NCI-H524 (cell line): ENCODE measurements at regions not wholly inside any gene's neighbourhood (a gene's known extent, or its start where the extent isn't known, plus 50 kb on each side); places are given as distances from the start of the nearest gene placed in this dataset.

Experiments used
- DNase-seq, 2 experiments: peaks; one replicate each; lab custom pipeline; 2025; lab: John Stamatoyannopoulos, UW

DNA sequence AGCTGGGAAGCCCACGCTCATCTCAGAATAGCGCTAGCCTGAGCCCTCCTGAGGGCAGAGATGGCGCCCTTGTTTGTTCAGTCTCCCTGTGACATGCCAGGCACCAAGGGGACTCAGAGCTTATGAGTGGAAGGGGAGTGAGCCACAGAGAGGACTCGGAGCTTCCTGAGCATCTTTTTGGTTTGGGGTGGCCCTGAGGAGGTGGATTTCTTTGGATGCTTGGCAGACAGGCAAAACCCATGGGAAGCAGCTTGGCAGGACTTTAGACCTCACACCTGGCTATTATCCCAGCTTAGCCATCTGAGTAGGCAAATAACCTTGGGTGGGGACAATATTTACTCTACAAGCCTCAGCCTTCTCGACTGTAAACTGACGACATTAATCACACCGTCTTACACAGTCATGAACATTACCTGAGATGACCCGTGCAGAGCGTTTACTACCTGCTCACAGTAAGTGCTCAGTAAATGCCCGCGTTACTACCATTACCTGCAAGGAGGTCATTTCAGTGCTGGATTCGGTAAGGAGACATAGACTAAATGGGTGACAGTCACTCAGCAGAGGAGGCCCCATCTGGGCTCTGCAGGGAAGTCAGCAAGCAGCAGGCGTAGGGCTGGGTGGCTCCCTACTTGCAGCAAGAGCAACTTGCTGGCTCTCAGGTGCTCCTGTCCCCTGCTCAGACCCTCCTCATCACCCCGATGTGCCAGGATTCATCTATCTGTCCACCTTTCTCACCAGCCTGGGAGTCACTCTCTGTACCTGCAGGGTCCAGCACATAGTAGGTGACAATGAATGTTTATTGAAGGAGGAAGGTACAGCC lies 54.9 kb downstream of the KLHDC7A start:
- peak; percentile 34 to 77 for DNase-seq

DNA sequence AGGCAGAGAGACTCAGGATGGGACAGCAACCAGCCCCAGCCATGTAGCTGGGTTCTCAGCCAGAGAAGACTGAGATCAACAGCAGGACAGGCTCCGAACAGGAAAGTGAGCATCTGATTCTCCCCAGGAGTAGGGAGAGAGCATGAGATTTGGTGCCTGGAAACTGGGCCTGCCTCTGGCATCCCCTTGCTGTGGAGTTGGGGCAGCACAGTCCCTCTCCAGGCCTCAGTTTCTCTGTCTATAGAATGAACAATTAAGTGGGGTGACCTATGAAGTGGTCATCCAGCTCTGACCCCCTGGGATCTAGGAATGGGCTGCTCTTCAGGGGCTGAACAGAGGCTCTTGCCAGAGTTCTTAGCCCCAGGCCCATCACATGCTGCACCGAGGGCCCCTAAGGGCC lies 55.6 kb downstream of the KLHDC7A start:
- no peak for DNase-seq

DNA sequence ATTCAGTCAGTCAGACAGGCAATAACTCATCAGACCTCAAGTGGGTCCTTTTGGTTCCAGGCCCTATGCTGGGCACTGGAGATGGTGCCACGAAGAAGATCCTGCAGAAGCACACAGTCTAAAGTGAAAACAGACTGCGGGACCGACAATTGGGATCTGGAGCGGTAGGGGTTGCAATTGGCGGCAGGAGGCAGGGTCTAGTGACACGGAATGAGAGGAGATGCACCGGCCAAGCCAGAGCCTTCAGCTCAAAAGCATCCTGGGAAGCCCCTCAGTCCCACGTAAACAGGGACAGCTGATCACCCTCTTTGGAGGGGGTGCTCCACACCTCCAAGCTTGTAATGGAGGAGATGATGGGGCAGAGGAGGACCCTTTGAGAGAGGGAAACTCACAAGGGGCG lies 56.2 kb downstream of the KLHDC7A start:
- DNase-seq: no peak

DNA sequence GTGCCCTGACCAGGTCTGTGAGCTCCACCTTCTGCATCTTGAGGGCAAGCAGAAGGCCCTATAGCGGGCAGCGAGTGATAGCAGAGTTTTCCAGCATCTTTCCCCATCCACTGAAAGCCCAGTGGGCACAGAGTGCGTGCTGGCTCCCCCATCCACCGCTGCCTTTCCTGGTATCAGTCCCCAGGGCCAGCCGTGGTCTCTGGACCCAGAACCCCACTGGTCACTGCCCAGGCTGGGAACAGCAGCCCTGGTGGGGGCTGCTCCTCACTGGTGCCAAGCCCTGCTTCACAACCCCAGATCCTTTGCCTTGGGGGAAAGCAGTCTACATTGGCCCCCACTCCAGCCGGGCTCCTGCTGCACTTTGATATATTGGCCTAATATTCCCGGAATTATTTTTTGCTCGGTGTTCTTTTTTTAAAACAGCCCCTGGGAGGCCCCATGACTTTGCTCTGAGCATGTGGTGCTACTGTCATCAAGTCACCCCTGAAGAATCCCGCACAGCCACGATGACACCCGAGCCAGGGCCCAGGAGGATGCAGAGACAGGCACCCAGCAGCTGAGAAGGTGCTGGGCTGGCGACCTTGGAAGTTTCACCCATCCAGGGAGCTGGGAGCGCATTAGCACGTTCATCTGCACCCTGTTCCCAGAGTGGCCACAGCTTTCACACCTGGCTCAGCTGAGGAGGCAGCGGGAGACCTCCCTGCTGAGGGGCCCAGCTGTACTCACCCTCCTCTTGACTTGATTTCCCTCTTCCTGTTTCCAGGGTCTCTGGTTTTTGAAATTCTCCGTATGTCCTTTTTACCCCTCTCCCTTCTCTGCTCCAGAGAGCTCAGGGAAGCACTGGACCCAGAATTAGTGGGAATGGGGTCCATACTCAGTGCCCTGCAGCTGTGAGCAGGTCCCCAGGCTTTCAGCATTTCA lies 56.9 kb downstream of the KLHDC7A start:
- DNase-seq: no peak

DNA sequence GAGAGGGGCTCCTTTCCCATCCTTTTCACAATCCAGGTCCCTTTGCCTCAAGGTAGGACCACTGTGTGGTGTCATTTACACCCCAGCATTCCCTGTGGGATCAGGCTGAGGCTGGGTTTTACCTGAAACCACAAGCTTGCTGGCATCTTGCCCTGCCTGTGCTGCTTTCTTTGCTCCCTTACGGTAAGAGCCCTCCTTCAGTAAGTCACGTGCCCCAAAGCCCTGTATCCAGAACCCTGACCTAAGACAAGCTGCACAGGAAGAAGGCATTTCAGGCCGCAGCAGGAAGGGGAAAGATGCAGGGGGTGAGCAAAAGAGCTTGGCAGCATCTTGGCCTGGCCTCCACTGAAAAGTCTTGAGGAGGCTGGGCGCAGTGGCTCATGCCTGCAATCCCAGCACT lies 58.4 kb downstream of the KLHDC7A start:
- no peak for DNase-seq

DNA sequence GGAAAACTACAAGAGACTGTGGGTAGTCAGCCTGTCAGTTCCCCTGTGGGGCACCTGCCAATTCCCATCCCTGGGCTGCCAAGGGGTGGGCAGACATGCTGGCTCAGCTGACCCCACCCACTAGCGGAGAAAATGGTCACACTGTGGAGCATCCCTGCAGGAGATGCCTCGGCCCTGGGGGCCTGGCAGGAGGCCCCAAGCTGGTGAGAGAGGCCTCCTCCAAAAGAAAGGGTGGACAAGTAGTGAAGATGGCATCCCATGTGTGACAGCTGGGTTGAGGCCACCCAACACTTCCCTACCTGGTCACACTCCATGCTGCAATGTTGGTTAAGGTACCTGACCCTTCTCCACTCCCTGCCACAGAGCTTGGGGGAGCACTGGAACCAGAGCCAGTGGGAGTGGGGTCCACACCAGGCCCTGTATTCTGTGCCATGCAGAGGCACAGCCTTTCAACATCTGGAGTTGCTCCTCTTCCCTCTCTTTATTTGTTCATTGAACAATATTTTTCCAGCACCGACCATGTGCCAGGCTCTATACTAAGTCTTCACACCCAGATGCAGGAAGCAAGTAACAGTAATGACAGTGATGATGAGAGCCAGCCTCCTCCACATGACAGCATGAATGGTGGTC lies 59.5 kb downstream of the KLHDC7A start:
- no peak for DNase-seq

DNA sequence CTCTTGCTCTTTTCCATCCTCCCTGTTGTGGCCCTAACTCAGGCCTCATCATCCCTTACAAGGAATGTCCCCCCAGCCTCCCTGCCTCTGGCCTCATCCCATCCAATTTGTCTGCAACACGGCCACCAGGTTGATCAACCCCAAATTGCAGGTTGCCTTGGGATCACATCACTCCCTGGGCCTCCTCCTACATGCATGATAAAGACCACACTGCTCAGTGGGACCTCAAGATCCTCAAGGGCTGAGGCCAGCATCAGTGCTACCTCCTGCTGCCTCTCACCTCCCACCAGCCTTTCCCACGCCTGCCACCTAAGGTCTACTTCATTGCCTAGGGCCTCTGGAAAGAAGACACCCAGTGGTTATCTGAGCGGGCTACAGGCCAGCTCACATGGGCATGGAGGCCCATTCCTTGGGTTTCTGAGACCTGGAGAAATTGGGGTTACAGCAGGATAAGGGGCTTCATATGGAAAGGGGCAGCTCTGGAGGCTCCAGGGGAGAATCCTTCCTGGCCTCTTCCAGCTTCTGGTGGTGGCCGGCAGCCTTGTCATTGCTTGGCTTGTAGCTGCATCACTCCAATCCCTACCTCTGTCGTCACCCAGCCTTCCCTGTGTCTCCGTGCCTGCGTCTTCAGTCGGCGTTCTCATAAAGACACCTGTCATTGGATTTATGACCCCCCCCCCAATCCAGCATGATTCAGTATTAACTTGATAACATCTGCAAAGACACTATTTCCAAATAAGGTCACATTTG lies 60.5 kb downstream of the KLHDC7A start:
- no peak for DNase-seq

DNA sequence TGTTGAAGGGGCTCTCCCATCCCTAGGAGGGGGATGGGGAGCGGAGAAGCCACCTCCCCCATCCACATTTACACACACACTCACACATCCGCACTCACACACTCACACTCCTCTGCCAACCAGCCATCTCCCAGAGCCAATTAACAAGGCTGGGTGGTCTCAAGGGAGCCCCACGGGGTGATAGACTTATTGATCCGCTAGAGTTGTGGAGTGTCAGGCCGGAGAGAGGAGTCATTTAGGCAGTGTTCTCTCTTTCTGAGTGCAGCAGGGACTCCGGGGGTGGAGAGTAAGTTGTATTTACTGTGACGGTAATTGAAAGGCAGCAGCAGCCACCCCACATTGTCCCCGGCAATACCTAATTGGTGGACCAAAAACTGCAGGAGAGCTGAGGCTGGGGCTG lies 61.6 kb downstream of the KLHDC7A start:
- no peak for DNase-seq

DNA sequence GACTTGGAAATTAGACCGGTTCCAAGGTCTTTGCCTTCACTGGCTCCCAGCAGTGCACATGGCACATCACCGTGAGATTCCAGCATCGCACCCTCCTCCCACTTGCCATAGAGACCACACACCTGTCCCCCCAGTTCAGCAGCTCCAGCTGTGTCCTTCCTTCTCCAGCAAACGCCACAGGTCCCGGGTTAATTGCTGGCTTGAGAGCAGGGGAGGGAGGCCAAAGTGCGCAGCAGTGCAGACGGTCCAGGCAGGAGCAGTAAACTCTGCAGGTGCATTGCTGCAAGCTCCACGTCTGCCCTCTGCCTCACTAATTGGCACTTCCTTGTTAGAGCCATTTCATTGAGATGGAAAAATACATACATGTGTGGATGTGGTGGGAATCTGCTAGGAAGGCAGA lies 65.3 kb downstream of the KLHDC7A start:
- no peak for DNase-seq

DNA sequence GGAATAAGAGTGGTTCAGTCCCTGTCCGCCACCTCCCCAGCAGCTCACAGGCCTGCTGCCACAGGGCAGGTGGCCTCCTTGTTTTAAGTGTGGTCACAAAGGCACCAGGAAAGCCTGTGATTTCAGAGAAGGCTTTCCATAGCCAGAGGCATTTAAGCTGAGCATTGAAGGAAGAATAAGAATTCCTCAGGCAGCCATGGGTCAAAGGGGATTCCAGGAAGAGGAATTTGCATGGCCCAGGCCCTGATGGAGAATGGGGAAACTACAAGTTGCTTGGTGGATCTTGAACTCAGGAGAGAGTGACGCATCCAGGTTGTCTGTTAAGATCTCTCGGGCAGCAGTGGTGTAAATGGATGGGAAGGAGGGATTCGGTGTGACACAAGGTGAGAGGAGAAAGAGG lies 66.7 kb downstream of the KLHDC7A start:
- DNase-seq: peak; percentile 8 to 64

DNA sequence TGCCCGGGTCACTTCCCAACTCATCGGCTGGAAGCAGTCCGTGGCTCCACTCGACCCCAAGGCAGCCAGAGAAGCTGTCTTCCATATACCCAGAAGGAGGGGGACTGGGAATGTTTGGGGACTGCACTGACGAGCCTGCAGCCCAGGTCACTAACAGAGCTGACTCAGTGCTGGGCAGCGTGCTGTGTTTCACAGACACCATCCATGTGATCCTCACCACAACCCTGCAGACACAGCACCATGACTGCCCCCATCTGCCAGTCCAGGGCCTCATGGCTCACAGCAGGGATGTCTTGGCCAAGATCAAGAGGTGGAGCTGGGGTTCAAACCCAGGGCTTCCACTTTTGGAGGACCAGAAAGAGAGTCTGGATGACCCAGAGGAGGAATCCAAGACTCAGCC lies 67.9 kb downstream of the KLHDC7A start:
- DNase-seq: peak in 1 of 2 experiments; percentile 46

DNA sequence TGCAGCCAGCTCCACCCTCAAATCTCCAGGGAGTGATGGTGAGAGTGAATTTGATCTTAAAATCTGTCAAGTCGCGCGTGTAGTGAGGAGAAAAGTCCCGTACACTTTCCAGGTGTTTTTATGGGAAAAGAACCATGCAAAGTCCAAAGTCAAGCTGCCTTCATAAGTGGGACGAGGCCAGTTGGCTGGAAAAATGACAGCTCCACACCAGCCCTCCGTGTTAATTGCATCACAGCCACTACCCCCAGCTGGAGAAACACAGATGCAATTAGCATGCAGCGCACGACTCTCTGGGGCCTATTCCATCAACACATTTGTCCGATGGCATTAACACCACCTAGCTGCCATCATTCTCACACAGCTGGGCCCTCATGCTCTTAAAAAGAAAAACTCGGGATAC lies 68.4 kb downstream of the KLHDC7A start:
- DNase-seq: peak in 1 of 2 experiments; percentile 47

DNA sequence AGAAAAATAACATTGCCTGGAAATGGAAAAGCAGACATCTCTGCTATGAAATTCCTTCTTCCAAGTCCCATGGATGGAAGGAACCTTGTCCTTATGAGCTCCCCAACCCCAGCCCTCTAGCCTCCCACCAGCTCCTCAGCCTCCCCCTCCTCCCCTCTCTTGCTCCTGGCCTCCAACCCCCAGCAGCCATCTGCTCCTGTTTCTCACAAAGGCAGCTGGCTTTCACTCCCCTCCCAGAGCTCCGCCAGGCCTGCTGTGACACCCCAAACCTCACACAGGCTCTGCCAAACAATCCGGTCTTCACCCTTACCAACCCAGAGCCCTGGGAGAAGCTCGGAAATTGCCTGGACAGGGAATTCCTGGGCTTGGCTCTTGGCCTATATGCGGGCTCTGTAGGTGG lies 69.2 kb downstream of the KLHDC7A start:
- peak; percentile 69 to 85 for DNase-seq

DNA sequence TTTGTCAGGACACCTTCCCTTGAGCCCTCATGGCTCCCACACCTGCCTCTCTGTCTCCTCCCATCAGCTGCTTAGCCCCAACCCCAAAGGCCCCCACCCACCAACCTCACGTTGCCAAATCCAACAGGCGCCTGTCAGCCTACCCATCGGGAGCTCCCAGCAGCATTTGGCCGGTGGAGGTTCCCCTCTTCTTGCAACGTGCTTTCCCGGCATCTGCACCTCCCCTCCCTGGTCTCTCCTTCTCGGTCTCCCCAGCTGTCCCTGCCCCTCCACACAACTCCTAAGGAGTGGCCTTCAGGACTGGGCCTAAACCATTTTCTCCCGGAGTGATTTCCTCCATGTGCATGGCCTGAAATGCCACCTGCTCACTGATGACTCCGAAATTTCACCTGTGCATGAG lies 71.9 kb downstream of the KLHDC7A start:
- no peak for DNase-seq

DNA sequence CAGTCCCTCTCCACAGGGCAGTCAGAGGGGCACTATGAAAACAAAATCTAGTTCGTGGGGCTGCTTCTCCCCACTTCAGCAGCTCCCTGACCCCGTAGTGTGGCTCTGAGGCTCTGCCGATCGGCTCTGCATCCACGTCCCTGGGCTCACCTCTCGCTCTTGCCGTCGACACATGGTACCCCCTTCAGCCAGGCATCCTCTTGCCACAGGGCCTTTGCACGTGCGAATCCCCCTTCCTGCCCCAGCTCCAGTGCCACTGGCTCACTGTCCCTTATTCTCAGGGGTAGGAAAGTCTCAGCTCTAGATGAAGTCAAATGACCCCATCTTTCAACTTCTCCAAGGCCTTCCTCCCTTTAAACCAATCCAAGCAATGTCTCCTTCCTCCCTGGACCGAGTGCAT lies 72.7 kb downstream of the KLHDC7A start:
- DNase-seq: no peak

DNA sequence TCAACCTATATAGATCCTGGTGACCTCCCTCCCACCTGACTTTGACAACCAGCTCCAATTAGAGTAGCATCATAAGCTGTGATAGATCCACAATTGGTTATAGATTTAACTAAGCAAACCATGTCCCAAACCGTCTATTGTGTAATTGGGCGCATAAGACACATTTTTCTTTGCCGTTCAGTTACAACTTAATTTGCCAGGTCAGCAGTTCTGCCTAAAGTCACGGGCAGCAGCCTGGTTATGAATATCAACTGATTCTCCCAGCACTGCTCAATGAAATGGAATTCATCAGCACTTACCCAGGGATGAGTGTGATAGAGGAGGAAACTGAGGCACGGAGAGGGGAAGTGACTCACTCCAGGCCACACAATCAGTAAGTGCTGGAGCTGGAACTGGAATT lies 73.4 kb downstream of the KLHDC7A start:
- no peak for DNase-seq

DNA sequence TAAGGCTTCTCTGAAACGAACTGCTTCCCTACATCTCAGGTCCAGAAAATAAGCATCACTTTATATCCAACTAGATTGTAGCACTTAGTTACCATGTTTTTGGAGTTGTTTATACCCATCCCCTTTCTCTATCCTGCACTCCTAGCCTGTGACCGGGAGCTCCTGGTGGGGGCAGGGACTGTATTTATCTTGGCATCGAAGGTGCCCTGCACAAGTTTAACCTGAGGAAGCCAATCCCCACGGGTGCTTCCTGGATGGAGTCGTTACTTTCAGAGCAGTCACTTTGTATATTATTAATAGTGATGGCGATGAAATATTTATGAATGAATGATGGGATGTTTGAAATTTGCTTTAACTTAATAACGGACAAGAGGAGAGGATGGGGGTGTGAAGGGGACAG lies 73.9 kb downstream of the KLHDC7A start:
- DNase-seq: no peak

DNA sequence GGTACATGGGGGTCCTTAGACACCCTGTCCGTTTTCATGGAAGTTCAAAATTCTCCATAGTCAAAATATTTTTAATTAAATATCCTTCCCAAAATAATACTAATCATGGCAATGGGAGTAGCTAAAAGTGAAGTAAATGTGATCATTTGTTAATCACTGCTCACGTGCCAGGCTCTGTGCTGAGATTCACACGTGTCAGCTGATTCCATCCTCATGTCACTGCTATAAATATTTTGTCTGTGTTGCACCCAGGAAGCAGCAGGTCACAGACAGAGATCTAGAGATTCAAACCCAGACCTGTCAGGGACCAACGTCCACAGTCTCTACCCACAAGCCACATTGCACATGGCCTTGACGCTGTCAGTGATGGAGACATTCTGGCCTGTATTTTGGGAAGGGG lies 74.3 kb downstream of the KLHDC7A start:
- no peak for DNase-seq

DNA sequence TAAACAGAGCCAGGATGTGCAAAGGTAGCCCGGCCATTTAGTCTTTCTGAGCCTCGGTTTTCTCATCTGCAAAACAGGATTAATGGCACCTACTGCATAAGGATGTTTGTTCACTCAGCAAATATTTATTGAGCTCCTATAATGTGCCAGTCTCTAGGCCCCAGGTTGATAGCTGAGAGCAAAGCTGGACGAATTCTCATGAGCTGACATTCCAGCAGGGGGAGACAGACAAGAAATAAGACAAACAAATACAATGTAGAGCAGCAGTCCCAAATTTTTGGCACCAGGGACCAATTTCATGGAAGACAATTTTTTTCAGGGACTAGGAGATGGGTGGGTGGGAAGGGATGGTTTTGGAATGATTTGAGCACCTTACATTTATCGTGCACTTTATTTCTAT lies 74.3 kb upstream of the PAX7 start:
- DNase-seq: peak in 1 of 2 experiments; percentile 42

DNA sequence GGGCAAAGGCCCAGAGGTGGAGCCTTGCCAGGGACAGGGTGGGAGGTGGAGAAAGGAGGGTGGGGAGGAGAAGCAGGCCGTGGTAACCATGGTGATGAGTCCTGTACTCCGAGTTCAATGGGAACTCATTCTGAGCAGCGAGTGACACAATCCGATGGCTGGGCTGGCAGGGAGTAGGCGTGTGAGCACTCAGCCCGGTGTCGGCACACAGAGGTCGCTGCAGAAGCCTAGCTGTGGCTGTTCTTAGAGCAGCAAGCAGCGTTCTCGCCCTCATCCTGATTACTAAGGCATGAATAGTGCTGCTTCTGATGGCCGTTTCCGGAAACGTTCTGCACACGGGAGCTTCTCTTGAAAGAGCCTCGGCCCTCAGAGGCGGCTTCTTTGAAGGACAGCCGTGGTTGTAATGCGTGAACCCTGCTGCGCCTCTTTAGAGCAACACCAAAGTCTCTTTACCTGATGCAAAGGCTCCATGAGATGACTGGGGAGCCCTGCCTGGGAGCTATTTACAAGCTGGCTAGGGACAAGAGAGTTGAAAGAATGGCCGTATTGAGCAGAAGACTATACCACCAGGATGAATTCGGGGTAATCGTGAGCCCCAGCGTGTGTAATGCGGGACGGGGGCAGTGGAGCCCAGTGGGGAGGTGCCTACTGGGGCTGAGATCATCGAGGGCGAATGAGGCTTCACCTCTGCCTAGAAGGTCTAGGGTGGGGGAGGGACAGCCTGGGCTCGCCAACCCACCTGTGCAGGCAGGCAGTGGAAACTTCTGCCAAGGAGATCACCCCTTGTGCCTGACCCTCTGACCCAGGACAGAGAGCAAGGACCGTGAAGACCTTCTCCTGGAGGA lies 72.8 kb upstream of the PAX7 start:
- DNase-seq: peak; percentile 54 to 80

DNA sequence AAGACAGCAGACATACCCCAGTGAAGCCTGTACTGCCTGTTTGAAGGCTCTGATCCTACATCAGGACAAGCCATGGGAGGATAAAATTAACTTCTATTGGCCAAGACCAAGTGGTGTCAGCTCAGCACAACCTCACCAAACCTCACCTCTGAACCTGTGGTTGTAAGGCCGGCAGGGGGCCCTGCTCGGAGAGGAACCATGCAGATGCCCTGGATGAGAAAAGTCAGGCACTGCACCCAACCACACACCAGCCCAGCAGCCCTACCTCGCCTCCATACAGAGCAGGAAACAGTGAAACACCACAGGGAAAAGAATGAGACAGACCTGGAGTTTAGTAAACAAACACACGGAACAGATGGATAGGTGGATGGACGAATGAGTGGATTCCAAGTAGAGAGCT lies 70.0 kb upstream of the PAX7 start:
- DNase-seq: no peak
